Middle frontal gyrus (tissue), 1 donor: ENCODE measurements at regions not wholly inside any gene's neighbourhood (a gene's known extent, or its start where the extent isn't known, plus 50 kb on each side); places are given as distances from the start of the nearest gene placed in this dataset.
A peak's percentile ranks its signal among the peaks of the same experiment; 100 is the strongest.

Source experiments
- DNase-seq: peaks from one replicate; pipeline ENCODE4 v3.0.0-alpha.2; 2015; ENCODE audit warnings: low spot score; ENCODE audit errors: extremely low spot score

DNA sequence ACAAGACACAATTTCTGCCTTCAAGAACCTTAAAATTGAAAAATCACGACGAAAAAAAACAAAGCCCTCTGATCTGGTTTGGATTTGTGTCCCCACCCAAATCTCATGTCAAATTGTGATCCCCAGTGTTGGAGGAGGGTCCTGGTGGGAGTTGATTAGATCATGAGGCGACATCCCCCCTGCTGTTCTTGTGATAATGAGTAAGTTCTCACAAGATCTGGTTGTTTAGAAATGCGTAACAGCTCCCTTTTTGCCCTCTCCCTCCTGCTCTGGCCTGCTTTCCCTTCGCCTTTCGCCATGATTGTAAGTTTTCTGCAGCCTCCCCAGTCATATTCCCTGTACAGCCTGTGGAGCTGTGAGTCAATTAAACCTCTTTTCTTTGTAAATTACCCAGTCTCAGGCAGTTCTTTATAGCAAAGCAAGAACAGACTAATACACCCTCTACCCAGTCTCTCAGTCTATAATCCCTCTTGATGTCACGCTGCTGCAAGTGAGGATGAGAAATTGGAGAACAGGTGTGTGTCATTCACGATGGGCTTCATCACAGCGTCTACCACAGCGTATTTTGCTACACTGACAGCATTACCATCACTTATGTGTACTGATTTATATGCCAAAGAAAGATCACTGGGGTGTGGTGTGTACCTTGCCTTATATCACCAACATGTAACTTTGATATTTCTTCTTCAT is 330.7 kb downstream of the MTX2 start:
- no peak for DNase-seq

DNA sequence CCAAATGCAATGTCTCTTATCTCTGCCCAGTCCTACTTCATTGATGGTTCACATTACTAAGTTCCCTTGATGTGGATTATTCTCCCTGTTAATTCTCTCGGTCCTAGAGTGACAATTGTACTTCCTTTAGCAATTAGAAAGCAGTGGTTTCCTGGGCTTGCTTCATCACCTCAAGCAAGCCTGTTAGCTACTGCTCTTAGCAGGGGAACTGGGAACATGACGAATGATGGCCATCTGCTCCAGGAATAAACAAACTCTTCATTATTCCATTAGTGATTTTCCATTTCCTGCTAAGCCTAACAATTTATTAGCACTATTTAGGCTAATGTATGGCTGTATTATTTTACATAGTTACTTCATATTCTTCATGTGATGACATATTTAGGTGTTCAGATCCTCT is 331.8 kb downstream of the MTX2 start:
- DNase-seq: no peak

DNA sequence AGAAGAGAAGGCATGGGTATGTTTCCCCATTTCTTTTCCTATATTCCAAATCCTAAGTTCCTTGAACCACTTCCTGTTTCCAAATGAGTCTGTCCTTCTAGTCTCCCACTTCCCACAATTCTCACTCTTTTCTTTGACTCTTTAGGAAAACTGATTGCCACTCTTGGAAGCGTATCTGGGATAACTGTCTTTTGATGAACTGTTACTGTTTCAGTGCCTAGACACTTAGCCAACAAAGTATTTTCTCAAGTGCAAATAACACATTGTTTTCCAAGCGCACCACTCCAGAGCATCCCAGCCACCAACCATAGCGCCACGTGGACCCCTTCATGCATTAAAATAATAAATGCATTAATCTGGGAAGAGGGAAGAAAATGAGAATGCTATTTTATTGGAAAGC is 342.8 kb downstream of the MTX2 start:
- DNase-seq: no peak

DNA sequence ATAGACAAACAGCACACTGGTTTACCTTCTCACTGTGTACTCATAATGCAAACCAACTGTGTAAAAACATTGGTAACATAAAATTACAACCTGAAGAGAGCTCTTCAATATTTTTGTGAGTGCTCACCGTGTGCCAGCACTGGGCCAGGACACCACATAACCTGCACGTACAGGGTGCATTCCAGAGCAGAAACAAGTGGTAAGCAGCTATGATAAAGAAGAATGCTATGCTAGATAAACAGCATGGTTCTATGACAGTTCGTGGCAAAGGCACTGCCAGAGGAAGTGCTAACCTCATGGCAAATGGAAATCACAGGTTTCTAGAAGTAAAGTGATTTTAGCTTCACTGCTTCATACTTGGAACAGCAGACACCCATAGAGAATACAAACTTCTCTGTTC is 343.5 kb downstream of the MTX2 start:
- no peak for DNase-seq

DNA sequence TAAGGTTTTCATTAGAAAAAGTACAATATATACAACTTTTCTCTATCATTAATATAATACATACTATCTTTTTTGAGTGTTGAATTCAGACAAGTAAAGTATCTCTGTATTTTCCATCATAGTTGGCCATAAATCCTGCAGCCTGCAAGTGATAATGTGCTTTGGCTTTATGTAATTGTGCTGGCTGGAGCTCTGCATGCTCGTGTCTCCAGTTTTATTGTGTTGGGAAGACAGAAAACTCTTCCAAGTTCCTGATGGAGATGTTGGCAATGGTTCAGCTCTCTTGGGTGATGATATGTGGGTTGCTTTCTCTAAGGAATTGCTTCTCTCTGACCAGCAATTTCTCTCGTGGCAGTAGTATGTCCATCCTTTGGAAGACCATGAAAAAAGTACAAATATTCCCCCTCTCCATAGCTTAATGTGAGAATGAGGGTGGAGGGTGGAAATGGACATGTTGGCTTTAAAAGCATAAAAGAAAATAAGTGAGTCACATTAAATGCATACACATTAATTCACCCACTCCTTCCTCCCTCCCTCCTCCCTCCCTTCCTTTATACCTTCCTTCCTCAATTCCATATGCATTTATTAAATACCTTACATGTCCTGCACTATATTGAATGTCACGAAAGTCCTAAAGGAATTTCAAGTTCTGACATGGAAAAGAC is 344.2 kb downstream of the MTX2 start:
- no peak for DNase-seq

DNA sequence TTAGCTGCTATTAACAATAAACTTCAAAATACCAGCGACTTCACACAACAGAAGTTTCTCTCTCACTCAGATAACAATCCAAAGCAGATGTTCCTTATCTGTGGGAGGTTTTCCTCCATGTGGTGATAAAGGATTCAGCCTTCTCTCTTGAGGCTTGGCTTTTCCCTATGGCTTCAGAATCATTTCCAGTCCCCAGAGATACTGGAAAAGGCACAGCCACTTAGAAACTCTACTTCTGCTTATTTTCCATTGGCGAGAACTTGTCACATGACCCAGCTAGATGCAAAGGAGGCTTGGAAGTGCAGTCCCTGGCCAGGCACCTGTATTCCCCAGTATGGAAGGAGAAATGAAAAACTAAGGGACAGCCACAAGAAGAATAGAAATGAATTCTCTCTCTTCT is 344.8 kb downstream of the MTX2 start:
- no peak for DNase-seq

DNA sequence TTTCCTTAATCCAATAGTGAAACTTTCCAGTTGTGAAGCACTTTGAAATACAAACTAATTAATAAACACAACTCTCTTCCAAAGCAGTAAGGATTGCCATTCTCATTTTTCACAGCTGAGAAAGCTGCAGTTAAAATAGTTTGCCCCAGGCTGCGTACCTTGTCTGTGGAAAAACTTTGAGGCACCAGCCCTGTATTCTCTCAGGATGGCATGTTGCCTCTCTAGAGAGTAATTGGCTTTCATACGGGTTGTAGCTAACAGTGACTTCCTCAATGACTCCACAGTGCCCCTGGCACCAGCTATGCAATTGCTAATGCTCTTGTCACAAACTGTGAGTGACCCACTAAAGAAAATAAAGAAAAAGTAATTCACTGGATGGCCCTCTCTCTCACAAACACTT is 345.7 kb downstream of the MTX2 start:
- no peak for DNase-seq

DNA sequence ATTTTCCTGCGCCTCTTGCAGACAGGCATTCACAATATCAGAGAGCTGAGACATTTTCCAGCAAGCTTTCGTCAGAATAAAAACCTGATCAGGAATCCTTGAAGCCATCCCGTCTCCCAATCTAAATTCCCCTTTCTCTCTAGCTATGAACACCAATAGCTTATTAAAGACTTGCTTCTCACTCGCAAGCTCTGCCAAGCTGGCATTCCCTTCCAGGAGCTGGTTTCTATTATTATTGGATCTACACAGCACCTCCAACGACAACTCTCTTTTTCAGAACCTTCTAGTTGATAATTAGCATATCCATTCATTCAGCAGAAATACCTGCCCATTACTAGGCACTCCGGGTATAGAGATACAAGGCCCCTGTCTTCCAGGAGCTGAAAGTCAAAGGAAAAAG is 350.3 kb downstream of the MTX2 start:
- DNase-seq: no peak

DNA sequence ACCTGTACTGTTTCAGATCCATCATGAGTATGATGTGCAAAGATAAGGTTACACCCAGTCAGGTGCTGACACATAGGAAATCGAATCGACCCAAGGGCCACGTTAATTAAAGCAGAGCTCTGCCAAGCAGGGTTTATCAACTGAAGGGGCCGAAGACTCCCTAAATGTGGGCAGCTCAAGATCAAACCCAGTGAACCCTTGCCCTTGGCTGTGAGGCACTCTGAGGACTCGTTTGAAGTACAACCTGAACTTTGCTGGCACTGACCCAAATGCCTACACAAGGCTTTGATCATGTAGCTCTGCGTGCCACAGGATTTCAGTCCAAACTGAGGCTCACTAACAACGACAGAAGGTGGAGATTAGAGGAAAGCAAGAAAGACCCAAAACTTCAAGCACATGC is 352.1 kb downstream of the MTX2 start:
- no peak for DNase-seq

DNA sequence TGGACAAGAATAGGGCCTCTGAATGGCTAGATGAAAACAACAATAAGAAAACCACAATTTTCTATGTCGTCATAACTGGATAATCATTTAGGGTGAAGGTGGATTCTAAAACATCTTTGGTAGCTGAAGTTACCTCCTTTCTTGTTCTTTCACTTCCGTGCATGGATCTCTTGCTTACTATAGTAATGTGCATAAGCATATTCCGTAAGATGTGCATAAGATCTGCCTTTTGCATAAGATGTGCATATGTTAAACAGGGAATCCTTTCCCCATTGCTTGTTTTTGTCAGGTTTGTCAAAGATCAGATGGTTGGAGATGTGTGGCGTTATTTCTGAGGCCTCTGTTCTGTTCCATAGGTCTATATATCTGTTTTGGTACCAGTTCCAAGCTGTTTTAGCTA is 353.6 kb downstream of the MTX2 start:
- DNase-seq: no peak

DNA sequence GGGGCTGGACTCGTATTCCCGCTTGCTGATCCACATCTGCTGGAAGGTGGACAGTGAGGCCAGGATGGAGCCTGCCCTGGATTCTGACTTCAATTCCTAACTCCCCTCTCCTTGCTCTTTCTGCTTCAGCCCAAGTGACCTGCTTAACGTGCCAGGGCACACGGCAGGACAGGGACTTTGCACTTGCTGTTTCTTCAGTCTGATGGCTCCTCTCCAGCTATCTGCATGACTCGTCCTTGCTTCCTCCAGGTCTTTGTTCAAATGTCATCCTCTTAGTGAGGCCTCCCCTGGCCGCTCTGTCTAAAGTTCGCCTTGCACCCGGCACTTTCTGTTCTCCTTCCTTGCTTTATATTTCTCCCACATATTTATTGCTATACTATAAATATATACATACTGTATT is 357.6 kb downstream of the MTX2 start:
- DNase-seq: no peak

DNA sequence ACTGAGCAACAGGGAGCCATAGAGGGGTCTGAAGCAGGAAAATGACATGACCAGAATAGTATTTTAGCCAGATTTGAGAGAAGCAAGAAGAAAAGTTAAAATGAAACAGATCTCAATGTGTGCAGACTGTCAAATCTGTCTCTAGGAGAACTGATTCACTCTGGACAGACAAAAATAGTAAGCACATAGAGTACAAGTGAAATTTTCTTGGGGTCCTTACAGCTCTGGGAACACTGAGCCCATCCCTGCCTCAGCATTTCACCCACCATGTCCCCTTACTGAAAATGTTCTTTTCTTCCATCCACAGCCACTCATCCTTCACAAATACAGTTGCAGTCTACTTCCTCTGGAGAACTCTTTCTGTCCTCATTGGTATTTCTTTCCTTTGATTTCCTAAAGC is 359.2 kb downstream of the MTX2 start:
- no peak for DNase-seq

DNA sequence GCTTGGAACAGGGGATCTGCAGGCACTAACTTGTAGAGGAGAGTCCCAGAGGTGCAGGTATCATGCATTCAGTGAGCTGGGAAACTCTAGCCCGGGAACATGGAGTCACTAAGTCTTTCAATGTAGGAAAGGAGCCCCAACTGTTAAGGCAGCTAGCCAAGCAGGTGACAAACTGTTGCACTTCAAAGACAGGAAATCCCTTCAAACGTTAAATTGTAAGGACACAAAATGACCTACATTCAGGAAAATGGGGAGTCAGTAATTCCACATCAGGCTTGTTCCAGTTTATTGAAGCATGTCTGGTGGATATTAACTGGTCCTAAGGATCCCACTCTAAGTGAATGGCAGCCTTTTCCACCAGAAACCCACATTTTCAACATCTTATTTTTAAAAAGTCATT is 364.5 kb downstream of the MTX2 start:
- DNase-seq: no peak

DNA sequence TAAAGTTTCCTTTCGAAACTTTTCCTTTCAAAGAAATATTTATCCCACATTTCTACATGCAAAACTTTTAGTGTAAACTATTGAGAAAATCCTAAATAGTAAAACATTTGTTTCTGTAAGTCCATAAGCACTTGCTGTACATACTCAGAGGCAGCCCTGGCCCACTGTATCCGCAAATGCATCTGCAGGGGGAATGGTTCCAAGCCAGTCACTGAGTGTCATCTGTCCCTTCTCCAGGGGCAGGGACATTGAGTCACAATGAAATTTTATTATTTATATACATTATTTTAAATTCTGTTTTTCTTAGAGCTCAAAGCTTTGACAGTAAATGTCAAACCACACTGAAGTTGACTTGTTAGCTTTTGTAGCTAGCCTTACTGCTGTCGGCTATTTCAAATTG is 367.2 kb downstream of the MTX2 start:
- no peak for DNase-seq

DNA sequence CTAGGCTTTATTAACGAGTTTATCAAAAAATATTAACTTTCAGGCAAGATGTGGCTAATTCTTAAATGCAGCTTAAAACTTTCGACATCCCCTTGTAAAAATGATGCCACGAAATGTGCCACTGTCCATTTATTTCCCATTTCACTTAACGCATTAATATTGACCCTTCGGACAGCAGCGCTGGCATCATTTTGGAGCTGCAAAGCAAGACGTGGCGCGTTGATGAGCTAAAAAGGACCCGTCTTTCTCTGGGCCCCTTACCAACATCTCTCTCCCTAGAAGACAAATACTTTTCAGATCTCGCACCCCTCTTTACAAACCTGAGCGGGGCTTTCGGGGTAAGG is 367.9 kb downstream of the MTX2 start:
- no peak for DNase-seq

DNA sequence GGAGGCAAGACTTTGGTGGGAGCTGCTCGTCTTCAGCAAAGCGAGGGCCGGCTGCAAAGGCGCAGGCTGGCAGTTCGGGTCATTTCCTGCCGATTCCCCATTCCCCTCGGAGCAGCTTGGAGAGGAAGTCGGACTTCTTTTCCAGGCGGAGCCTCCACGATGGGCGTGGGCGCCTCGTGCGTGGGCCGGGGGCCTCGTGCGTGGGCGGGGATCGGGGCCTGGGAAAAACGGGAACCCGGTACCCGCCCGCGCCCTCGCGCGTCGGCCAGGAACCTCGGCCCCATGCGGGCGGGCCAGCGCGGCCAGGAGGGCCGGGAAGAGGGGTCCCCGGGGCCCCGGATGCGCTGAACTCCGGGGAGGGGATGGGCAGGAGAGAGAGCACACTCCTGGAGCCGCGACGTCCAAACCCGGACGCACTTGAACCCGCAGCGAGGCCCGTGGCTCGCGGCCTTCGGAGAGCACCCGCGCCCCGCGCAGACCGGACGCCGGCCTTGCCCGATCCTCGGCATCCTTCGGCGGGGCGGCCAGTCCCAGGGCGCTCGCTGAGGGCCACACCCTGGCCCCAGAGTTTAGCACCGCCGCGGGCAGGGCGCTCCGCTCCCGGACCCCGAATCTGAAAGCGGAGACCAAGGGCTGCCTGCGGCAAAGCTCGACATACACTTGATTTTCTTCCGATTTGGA is 368.4 kb downstream of the MTX2 start:
- DNase-seq: no peak

DNA sequence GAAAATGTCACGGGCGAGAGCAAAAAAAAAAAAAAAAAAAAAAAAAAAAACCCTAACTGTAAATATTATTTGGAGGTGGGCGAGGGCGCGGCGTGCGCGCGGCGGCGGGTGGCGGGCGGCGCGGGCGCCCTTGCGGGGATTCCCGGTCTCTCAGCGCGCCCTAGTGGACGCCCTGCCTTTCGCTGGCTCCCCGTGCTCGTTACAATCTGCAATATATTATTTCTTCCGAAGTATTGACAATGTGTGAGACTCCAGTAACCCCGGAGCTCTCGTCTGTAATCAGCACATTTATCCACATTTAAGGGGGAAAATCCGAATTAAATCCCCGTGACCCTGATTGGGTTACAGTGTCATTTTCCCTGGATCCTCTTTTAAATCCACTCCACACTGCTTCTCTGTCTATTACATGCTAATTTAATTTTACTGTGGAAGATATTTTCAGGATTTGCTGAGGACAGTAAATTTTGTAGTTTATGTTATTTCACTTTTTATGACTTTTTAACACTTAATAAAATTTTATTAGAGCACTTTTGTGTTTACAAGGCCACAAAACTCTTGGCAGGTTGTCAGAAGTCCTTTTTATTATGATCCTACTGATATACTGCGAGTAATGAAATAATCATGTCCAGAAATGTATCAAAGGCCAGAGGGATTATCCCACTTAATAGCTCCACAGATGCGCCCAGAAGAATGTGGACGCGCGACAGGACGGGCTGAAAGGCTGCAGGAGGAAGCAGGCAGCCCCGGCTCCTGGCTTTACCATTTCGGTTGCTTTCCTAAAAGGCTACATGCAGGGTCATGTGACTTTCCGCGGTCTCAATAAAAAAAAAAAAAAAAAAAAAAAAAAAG is 369.1 kb downstream of the MTX2 start:
- DNase-seq: peak; percentile 36

DNA sequence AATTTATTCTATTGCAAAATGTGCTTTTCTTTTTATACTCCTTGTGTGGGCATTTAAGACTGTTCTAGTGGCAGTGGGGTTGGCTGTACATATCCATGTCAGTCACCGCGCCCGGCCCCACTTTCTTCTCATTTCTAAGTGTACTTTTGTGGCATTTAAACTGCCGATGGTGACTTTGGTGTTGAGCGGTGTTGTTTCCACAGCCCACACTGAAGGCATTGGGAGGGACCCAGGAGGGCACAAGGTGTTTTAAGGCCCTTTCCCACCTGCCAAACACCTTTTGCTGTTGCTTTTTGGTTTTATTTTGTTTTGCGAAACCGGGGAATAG is 369.7 kb downstream of the MTX2 start:
- DNase-seq: no peak

DNA sequence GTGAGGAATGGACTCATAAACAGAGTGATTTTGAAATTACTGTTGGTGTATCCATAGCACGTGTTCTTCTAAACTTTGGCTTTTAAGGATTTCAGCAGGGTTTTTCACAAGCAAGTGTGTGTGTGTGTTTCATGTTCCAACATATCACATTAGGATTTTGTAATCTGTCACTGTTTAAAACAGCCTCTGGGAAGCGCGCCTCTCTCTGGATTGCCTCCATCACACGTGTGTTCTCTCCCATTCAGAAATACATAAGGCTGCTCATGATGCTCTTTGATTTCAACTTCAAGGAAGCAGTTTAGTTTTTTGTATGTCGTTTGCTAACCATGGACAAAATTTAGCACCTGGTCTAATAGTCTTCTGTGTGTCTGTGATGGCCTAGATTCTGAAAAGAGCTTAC is 370.4 kb downstream of the MTX2 start:
- DNase-seq: no peak

DNA sequence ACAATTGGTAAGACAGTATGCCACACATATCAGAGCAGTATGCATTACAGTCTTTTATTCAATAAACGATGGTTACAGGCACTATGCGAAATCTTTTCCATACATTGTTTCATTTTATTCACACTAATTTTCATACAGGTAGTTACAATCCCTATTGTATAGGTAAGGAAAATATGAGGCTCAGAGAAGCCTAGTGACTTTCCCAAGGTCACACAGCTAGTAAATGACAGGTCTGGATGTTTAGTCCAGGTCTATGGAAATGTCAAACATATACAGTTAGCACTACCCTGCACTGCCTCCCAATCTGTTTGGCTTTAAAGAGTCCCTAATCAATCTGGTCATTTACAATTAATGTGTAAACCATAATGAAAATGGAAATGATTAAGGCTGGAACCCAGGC is 372.2 kb downstream of the MTX2 start:
- no peak for DNase-seq

DNA sequence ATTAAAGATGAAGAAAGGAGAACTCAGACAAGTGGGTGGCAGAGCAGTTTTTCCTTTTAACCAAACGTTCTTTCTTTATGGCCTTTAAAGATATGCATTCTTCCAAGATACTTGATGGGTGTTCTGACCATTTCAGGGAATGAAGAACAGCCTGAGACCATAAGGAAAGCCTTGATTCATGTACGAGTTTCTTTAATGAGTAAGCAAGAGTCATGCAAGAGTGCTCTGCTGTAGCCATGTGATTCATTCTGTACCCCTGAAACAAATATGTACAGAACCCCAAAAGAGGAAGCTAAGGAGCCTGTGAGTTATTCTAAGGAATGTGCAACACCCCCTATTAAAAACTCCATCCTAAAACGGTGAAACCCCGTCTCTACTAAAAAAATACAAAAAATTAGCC is 372.8 kb downstream of the MTX2 start:
- no peak for DNase-seq

DNA sequence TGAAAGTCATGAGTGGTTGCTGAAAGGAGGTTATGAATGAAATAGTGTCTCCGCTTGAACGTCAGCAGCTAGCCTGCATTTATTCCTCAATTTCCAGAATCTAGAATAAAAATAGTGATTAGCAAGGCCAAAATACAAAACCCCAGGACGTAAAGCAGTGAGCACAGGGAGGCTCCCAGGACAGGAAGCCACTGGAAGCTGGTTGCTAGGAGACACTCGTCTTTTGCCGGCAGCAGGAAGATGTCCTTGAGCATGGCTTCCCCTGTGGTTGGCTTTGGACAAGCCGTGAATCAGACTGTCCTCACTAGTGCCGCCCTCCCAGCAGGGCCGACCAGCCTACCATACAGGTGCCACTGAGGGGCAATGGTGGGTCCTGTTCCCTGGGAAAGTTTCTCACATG is 374.4 kb downstream of the MTX2 start:
- DNase-seq: no peak
